ENCODE measurements at regions not wholly inside any gene's neighbourhood (a gene's known extent, or its start where the extent isn't known, plus 50 kb on each side); places are given as distances from the start of the nearest gene placed in this dataset.

DNA sequence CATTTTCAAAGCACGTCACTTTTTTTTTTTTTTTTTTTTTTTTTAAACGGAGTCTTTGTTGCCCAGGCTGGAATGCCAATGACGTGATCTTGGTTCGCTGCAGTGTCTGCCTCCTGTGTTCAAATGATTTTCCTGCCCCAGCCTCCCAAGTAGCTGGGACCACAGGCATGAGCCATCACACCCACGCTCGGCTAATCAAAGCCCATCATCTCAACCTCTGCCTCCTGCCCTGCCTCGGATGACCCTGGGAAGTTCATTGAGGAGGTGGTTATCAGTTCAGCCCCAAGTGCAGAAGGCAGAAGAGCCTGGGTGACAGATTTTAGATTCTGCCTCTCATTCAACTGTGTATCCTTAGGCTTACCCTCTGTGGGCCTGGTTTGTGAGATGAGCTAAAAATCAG lies 484.9 kb upstream of the EEF2KMT start:
- Histone ChIP-seq H3K4me1 (ENCODE audit: control insufficient read depth in 5 of 5, insufficient read depth in 5 of 5, low read length in 5 of 5) (no peaks in the 10 kb centered on the region), H3K27me3 (ENCODE audit: control insufficient read depth in 3 of 3, insufficient read depth in 3 of 3, low read length in 2 of 3) (no peaks in the 10 kb centered on the region), H3K36me3 (ENCODE audit: control insufficient read depth in 4 of 4, insufficient read depth in 4 of 4, low read length in 4 of 4) (no peaks in the 10 kb centered on the region), H3K9ac (ENCODE audit: insufficient read depth in 1 of 2, low read length in 2 of 2) (no peak overlapping the region), H3K27ac (ENCODE audit: low read depth in 1 of 2, low read length in 1 of 2) (no peak overlapping the region), H3K4me3 (no peak overlapping the region), H3K9me3 (ENCODE audit: control insufficient read depth in 4 of 4, insufficient read depth in 3 of 4, low read length in 3 of 4) (peaks cover 0 to 7% (median 0%) of the 10 kb centered on the region in 4 donors)
- TF ChIP-seq, protein P1, sequence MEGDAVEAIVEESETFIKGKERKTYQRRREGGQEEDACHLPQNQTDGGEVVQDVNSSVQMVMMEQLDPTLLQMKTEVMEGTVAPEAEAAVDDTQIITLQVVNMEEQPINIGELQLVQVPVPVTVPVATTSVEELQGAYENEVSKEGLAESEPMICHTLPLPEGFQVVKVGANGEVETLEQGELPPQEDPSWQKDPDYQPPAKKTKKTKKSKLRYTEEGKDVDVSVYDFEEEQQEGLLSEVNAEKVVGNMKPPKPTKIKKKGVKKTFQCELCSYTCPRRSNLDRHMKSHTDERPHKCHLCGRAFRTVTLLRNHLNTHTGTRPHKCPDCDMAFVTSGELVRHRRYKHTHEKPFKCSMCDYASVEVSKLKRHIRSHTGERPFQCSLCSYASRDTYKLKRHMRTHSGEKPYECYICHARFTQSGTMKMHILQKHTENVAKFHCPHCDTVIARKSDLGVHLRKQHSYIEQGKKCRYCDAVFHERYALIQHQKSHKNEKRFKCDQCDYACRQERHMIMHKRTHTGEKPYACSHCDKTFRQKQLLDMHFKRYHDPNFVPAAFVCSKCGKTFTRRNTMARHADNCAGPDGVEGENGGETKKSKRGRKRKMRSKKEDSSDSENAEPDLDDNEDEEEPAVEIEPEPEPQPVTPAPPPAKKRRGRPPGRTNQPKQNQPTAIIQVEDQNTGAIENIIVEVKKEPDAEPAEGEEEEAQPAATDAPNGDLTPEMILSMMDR (IDR thresholded peaks at IDR 0.05; ENCODE audit: control extremely low read depth, extremely low read depth), result no peak
- DNase-seq, result no peak
- 69 to 72% methylated on average over 7 of the region's 7 CpGs for WGBS, 2 donors
- ATAC-seq (ENCODE audit: insufficient read depth, low FRiP score), result no peak

DNA sequence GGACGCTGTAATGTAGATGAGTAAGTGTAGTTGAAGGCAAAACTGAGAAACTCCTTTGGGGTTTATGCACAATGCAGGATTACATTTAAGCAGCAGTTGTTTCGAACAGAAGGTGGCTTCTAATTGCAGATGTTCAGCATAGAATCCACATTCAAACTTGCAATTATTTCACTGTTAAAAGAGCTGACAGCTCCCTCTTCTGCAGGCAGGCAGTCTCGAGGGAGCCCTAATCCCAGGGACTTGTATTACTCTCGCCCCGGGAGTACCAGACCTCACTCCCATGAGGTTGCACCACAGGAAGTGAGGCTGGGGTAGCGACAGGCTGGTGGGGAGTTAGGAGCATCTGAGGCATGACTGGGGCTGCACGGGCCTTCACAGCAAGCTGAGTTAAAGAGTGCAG lies 484.3 kb upstream of the EEF2KMT start:
- Histone ChIP-seq H3K4me1 (ENCODE audit: control insufficient read depth in 5 of 5, insufficient read depth in 5 of 5, low read length in 5 of 5) (no peaks in the 10 kb centered on the region), H3K9me3 (ENCODE audit: control insufficient read depth in 4 of 4, insufficient read depth in 3 of 4, low read length in 3 of 4) (peaks cover 0 to 7% (median 0%) of the 10 kb centered on the region in 4 donors), H3K27ac (ENCODE audit: low read depth in 1 of 2, low read length in 1 of 2) (no peak overlapping the region), H3K36me3 (ENCODE audit: control insufficient read depth in 4 of 4, insufficient read depth in 4 of 4, low read length in 4 of 4) (no peaks in the 10 kb centered on the region), H3K4me3 (no peak overlapping the region), H3K9ac (ENCODE audit: insufficient read depth in 1 of 2, low read length in 2 of 2) (no peak overlapping the region), H3K27me3 (ENCODE audit: control insufficient read depth in 3 of 3, insufficient read depth in 3 of 3, low read length in 2 of 3) (no peaks in the 10 kb centered on the region)
- 55 to 56% methylated on average over 7 of the region's 7 CpGs for WGBS, 2 donors
- TF ChIP-seq, protein P1 (IDR thresholded peaks at IDR 0.05; ENCODE audit: control extremely low read depth, extremely low read depth), result no peak
- ATAC-seq (ENCODE audit: insufficient read depth, low FRiP score) (no peak), DNase-seq (no peak)

- H3K4me1 ChIP-seq (ENCODE audit: control insufficient read depth in 5 of 5, insufficient read depth in 5 of 5, low read length in 5 of 5), result no peaks in the 10 kb centered on the region
- WGBS, 2 donors, result 80 to 81% methylated on average over 2 of the region's 2 CpGs
- no peak overlapping the region for H3K27ac ChIP-seq (ENCODE audit: low read depth in 1 of 2, low read length in 1 of 2)
- no peak for ATAC-seq (ENCODE audit: insufficient read depth, low FRiP score)
- no peak overlapping the region for H3K9ac ChIP-seq (ENCODE audit: insufficient read depth in 1 of 2, low read length in 2 of 2)
- TF ChIP-seq, protein P1 (IDR thresholded peaks at IDR 0.05; ENCODE audit: control extremely low read depth, extremely low read depth), result no peak
- peaks cover 0 to 4% (median 0%) of the 10 kb centered on the region in 3 donors for H3K27me3 ChIP-seq (ENCODE audit: control insufficient read depth in 3 of 3, insufficient read depth in 3 of 3, low read length in 2 of 3)
- H3K9me3 ChIP-seq (ENCODE audit: control insufficient read depth in 4 of 4, insufficient read depth in 3 of 4, low read length in 3 of 4), result peaks cover 0 to 7% (median 0%) of the 10 kb centered on the region in 4 donors
- no peak for DNase-seq
- no peaks in the 10 kb centered on the region for H3K36me3 ChIP-seq (ENCODE audit: control insufficient read depth in 4 of 4, insufficient read depth in 4 of 4, low read length in 4 of 4)
- H3K4me3 ChIP-seq, result no peak overlapping the region
Observed at GRCh38 chr16:5581428-5581827, 483.8 kb upstream of the EEF2KMT start.

DNA sequence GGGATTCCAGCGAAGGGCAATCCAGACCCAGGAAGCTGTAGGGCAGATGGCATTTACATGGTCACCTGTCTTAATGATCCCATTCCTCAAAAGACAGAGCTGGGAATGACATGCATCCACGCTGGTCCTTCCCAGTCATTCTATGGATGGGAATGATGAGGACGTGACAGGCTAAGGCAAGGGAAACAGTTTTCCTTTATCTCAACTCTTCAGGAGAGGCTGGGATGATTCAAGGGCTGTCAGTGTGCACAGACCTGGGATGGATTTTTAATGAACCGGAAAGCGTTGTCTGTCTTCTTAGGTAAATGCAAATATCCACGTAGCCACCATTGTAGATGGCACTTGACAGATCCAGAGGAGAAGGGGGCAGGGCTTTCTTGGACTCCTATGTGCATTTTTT lies 483.2 kb upstream of the EEF2KMT start:
- Histone ChIP-seq H3K9me3 (ENCODE audit: control insufficient read depth in 4 of 4, insufficient read depth in 3 of 4, low read length in 3 of 4) (peaks cover 0 to 7% (median 0%) of the 10 kb centered on the region in 4 donors), H3K36me3 (ENCODE audit: control insufficient read depth in 4 of 4, insufficient read depth in 4 of 4, low read length in 4 of 4) (no peaks in the 10 kb centered on the region), H3K4me1 (ENCODE audit: control insufficient read depth in 5 of 5, insufficient read depth in 5 of 5, low read length in 5 of 5) (no peaks in the 10 kb centered on the region), H3K9ac (ENCODE audit: insufficient read depth in 1 of 2, low read length in 2 of 2) (no peak overlapping the region), H3K4me3 (no peak overlapping the region), H3K27ac (ENCODE audit: low read depth in 1 of 2, low read length in 1 of 2) (no peak overlapping the region), H3K27me3 (ENCODE audit: control insufficient read depth in 3 of 3, insufficient read depth in 3 of 3, low read length in 2 of 3) (peaks cover 0 to 5% (median 0%) of the 10 kb centered on the region in 3 donors)
- WGBS, 2 donors, result 75 to 83% methylated on average over 6 of the region's 6 CpGs
- ATAC-seq (ENCODE audit: insufficient read depth, low FRiP score) (no peak), DNase-seq (no peak)
- TF ChIP-seq, protein P1 (IDR thresholded peaks at IDR 0.05; ENCODE audit: control extremely low read depth, extremely low read depth), result no peak

Data from lung (tissue), 11 donors.